ENCODE measurements at regions not wholly inside any gene's neighbourhood (a gene's known extent, or its start where the extent isn't known, plus 50 kb on each side); places are given as distances from the start of the nearest gene placed in this dataset.

GRCh38 chr5:35312267-35312666, 82.0 kb upstream of the PRLR start:
- DNase-seq = no peak

- no peak for DNase-seq
Observed at GRCh38 chr5:35309365-35310130, 79.3 kb upstream of the PRLR start.

- DNase-seq = no peak
Observed at GRCh38 chr5:35308421-35308820, 78.1 kb upstream of the PRLR start.

GRCh38 chr5:35306716-35307365, 76.6 kb upstream of the PRLR start:
- no peak for DNase-seq

GRCh38 chr5:35305336-35306020, 75.2 kb upstream of the PRLR start:
- no peak for DNase-seq

- no peak for DNase-seq
Observed at GRCh38 chr5:35304291-35304690, 74.0 kb upstream of the PRLR start.

GRCh38 chr5:35303152-35303551, 72.9 kb upstream of the PRLR start:
- no peak for DNase-seq

- no peak for DNase-seq
Observed at GRCh38 chr5:35302544-35302943, 72.3 kb upstream of the PRLR start.

- no peak for DNase-seq
Observed at GRCh38 chr5:35297755-35298154, 67.5 kb upstream of the PRLR start.

- peak; percentile 75 for DNase-seq
Observed at GRCh38 chr5:35294976-35295375, 64.7 kb upstream of the PRLR start.

GRCh38 chr5:35294017-35294416, 63.7 kb upstream of the PRLR start:
- no peak for DNase-seq

- DNase-seq = no peak
Observed at GRCh38 chr5:35285435-35285834, 55.1 kb upstream of the PRLR start.

- no peak for DNase-seq
Observed at GRCh38 chr5:35285011-35285410, 54.7 kb upstream of the PRLR start.

- DNase-seq = no peak
Observed at GRCh38 chr5:35284364-35284763, 54.1 kb upstream of the PRLR start.

- peak; percentile 26 for DNase-seq
Observed at GRCh38 chr5:35282810-35283209, 52.5 kb upstream of the PRLR start.

GRCh38 chr5:35281613-35282012, 51.3 kb upstream of the PRLR start:
- no peak for DNase-seq
